Embryonic facial prominence (tissue), 1 donor: ENCODE measurements at regions not wholly inside any gene's neighbourhood (a gene's known extent, or its start where the extent isn't known, plus 50 kb on each side); places are given as distances from the start of the nearest gene placed in this dataset.
A peak's percentile ranks its signal among the peaks of the same experiment; 100 is the strongest.
"Not testable (repeated sequence)": the region's sequence is repeated elsewhere in the genome, so short reads cannot be mapped to it uniquely, and the experiment has no call there.

Experiments used
- DNase-seq: peaks from one replicate; pipeline ENCODE4 v3.0.0-alpha.2; 2016; ENCODE audit errors: extremely low spot score

DNA sequence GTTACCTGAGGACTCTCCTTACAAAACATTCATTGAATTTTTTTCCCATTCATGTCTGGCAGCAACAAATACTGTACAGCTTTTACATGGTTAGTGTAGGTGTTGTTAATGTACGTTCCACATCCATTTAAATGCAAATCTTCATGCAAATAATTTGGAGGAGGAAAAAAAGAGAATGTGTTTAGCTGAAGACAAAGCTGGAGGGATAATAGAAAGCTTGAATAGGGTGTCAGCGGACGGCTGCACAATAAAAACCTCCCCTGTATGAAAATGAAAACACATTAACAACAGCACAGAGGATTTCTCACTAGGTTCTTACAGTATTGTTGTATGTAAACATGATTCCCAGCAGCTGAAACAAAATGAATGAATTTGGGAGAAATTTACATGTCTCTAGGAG lies 231.5 kb downstream of the ZNF608 start:
- DNase-seq, result no peak

DNA sequence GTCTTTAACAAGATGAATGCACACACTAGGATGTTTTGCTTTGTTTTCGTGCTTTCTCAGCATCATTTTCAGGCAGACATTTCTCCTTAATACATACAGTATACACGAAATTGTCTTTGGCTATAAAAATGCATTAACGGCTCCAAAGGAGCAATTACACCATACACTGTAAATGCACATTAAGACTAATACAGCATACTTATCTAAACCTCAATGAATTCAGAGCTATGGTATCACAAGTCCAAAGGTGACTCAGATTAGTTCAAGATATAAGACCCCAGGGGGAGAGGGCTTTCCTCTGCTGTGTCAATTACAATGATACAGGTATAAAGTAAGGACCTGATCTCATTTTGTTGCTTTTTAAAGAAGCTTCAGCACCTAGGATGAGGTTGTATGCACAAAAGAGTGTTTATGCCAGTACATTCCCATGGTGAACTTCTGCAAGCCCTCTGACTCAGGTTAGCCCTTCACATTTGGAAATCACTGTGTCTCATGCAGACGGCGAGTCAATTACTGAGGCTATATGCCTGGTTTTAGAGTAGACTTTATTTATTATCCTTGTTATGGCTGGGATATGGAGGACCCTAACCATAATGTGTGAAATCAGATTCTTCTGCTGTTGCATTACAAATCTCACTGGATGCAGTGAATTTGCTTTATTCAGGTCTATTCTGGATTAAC lies 233.3 kb downstream of the ZNF608 start:
- DNase-seq, result no peak

DNA sequence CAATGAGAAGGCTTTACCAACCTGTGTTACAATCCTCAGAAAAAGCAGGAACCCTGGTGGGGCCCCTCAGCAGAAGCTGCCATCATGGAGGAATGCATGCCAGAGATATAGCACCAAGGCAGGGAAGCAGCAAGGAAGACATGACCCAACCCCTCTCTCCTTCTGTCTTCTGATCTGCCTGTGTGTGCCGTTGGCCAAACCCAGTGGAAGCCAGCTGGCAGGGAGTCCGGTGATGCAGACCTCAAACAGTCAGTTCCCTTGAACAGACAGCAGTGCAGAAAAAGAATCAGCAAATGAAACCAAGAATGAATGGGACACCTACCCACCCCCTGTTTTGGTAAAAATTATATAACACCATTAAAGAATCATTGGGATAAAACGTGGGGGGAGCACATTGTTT lies 234.2 kb downstream of the ZNF608 start:
- no peak for DNase-seq

DNA sequence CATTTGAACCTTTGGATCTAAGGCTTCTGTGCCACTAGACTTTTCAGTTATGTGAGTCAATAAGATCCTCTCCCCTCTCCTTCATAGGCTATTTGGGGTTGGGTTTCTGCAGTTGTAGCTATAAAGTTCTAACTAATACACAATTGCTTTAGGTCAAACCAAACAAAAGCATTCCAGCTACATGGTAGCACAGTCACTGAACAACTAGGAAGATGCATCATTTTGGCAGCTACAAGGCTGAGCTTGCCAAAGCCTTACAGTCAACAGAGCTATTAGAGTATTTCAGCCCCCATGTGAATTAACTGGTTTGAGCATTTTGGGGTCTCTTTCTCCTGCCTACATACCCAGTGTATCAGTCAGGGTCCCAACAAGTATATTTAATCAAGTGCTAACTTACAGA lies 234.6 kb downstream of the ZNF608 start:
- no peak for DNase-seq

DNA sequence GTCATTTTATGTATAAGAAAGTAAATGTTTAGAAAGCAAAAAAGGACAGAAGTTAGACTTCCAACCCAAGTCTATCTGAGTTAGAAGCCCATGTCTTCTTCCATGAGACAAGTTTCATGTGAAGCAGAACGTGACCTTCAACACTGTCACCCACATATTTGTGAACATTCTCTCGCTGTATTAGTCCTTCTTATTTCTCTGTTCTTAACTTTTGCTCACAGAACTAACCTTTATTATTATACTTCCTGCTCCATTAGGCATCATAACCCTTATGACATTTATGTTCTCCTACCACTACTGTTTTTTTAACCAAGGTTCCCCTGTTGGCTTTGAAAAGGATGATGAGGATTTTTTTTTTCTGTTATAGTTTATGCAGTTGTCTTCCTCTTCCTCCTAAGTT lies 238.8 kb downstream of the ZNF608 start:
- no peak for DNase-seq

DNA sequence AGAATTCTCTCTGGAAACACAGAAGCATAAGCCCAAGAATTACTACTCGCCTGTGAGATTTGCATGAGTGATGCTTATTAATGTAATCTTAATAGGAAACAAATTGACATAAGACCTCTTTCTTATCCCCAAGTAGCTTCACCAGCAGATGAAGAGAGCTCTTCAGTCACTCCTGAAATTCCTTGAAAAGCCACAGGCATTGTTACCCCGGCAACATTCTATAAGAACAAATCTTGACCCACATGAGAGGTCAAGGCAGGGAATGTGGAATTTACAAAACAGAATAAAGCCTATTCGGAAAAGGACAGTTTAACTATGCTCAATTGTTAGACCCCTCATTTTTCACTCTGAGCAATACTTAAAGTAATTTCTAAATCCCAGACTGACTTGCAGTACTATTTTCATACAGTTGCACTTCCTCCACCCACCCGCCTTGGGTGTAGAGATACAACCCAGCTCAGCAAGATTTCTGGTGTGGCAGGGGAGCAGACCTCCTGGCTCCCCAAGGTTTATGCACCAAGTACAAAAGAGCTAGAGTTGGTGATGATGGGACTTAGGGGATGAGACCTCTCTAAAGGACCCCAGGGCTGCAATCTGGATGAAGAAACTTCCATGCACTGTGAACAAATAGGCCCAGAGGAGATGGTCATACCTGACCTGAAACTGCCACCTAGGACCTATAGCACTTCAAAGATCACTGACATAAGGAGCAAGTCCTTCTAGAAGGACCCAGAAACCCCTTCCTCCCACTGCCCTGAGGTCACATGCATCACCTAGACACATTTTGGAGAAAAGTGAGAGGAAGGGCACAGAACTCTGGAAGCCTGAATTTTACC lies 242.1 kb downstream of the ZNF608 start:
- DNase-seq, result no peak

DNA sequence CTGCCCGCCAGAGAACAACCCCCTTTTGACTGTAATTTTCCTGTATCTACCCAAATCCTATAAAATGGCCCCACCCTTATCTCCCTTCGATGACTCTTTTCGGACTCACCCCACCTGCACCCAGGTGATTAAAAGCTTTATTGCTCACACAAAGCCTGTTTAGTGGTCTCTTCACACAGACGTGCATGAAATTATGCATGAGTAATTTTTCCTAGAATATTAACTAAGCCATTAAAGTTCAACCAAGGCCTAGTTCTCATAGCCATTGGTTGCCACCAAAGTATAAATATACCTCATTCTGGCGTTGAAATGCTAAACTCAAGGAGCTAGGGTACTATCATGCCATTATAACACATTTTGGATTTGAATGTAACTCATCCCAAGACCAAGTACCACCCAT lies 243.9 kb downstream of the ZNF608 start:
- DNase-seq, result no peak

DNA sequence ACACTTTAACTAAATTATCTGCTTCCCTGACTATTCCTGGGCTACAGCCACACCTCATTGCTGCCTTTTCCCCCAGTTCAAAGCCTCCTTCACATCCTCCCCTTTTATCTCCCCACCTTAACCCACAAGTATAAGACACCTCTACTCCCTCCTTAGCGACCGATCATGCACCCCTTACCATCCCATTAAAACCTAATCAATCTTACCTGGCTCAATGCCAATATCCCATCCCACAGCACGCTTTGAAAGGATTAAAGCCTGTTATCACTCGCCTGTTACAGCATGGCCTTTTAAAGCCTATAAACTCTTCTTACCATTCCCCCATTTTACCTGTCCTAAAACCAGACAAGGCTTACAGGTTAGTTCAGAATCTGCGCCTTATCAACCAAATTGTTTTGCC lies 246.6 kb downstream of the ZNF608 start:
- DNase-seq, result not testable (repeated sequence)

DNA sequence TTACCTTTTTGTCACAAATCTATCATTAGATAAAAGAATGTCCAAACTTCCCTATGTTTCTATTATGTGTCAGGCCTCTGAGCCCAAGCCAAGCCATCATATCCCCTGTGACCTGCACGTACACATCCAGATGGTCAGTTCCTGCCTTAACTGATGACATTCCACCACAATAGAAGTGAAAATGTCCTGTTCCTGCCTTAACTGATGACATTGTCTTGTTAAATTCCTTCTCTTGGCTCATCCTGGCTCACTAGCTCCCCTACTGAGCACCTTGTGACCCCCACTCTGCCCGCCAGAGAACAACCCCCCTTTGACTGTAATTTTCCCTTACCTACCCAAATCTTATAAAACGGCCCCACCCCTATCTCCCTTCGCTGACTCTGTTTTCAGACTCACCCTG lies 249.5 kb downstream of the ZNF608 start:
- not testable (repeated sequence) for DNase-seq

DNA sequence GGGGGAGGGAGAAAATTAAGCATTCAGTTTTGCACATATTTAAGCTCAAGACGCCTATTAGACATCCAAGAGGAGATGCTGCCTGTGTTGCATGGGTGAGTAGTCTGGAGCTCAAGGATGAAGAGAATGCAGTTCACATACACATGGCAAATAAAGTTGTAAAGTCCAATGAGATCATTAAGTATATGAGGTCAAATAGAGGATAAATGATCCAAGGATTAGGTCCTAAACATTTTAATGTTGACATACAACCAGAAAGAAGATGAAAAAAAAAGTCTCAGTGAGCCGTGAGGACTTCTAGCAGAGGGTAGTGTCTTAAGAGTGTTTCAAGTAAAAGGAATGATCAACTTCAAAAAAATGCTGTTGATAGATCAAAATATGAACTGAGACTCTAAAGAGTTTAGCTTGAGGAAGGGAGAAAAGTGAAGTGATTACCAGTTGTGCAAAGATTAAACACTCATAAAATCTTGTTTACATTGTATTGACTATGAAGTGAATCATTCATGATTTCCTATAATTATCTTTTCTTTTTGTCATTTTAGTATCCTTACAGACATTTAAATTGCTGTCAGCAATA lies 251.8 kb downstream of the ZNF608 start:
- no peak for DNase-seq

DNA sequence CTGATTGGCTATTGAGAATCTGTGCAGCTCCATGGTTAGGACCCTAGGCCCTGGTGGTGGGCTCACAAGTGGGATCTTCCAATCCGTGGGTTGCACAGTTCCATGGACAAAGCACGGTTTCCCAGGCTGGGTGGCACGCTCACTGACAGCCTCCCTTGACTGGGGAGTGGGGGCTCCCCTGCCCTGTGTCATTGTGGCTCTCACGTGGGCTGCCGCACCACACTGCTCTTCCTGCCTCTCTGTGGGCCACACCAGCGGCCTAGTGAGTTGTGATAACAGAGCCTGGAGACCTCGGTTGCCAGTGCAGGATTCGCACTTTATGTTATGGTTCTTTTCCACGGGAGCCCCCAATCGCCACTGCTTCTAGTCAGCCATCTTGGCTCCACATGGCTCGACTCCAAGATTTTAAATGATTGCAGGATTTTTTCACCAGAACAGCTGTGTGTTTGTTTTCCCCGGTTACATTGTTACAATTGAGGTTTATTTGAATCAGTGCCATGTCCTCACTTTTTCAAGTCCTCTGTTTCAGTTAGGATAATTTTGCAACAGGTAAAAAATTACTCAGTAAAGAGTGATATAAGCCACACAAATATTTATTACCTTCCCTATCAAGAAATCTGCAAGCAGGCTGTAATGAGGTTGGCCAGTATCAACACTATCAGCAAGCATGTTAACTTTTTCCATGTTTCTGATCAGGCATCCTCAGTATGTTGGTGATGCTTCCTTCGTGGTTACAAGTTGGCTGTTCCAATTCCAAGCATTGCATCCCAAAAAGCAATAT lies 253.8 kb downstream of the ZNF608 start:
- DNase-seq, result no peak

DNA sequence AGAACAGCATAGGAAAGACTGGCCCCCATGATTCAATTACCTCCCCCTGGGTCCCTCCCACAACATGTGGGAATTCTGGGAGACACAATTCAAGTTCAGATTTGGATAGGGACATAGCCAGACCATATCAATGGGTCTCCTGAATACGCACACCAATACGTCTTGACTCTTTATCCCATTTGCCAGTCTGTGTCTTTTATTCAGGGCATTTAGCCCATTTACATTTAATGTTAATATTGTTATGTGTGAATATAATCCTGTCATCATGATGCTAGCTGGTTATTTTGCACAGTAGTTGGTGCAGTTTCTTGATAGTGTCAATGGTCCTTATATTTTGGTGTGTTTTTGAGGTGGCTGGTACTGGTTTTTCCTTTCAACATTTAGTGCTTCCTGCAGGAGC lies 256.1 kb downstream of the ZNF608 start:
- not testable (repeated sequence) for DNase-seq

DNA sequence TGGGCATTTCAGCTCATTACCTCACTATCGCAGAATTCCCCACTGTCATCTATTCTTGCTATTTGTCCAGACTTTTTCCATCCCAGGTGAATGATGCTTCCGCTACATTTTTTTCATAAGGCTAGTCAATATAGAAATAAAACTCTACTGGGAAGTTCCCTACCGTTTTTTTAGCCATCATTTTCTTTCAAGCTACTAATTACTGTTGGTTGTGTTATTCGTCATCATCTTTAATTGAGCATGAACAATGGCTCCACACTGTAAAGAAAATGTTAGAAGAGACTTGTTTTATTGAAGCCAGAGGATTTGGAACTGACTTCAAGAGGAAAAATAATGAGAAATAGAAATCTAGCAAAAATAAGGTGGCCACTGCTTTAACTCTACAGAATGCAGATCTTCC lies 265.0 kb downstream of the ZNF608 start:
- no peak for DNase-seq

DNA sequence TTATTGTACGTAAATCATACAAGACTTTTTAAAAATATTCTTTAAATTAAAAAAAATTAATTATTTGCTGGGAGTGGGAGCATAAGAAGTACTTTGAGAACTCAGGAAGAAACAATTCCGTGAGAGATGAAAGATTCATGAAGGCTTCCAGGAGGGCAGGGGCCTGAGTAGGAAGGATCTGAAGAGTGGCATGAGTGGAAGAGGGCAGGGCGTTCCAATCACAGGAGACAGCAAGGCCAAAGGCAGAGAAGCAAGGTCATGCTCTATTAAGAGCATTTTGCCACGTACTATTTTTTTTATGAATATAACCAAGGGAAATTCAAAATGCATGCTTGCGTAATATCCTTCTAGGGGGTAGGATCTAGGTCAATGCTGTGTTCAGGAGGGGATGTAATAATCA lies 265.5 kb downstream of the ZNF608 start:
- no peak for DNase-seq

DNA sequence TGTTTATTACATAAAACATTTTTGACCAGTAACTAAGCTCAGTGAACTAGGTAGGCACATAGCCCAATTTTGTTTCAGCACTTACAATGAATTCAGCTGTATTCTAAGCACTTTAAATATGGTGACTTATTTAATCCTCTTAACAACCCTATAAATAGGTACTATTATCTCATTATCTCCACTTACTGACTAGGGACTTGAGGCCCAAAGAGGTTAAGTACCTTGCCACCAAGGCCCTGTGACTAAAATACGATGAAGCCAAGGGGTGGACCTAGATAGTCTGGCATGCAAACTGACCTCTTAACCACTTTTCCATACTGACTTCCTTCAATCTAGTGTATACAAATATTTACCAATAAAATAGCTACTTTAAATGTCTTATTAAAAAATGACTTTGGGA lies 266.4 kb downstream of the ZNF608 start:
- no peak for DNase-seq

DNA sequence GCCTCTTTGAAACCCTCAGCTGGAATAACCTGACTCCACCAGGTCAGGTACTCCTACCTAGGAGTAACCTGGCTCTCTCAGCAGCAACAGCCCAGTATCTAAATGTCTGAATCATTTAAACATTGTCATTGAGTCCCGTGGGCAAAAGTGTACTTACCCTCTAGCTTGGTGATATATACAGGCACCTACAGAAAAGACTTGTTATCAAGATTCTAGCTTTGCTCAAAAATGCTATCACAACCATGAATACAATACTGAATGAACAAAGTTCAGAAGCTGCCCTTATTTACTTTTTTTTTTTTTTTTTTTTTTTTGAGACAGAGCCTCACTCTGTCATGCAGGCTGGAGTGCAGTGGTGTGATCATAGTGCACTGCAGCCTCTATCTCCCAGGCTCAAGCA lies 268.2 kb downstream of the ZNF608 start:
- no peak for DNase-seq

DNA sequence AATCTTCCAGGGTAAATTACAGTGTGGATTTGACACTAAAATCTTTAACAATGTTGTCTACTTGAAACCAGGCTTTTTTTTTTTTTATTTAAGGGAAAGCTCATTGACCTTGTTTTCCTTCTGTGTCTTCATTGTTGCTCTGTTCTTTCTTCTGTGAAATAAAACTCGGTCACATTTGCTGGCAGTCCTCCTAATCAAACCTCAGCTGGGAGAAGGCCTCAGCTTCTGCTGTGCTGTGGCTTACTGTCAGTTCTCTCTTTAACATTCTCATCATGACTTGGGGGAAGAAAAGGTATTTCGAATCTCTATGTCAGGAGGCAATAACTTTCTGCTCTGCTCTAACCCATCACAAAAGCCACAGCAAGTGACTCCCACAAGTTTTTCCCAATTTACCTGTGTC lies 268.9 kb downstream of the ZNF608 start:
- DNase-seq, result no peak

DNA sequence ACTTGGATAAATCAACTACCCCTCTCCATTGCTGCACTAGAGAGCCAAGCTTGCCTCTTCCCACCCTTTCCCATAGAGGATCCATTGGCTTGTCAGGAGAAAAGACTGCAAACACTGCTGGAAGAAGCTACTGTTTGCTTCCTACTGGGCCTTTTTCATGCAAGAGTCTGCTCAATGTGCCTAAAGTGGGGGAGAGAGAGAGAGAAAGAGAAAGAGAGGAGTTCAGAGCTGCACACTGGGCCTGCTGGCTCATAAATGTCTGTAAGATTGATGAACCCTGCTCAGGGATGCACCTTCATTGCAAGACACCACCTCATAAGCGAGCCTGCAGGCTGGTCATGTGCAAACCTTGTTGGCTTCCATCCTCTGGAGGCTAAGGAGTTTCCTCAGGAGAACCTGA lies 269.4 kb downstream of the ZNF608 start:
- DNase-seq, result no peak

DNA sequence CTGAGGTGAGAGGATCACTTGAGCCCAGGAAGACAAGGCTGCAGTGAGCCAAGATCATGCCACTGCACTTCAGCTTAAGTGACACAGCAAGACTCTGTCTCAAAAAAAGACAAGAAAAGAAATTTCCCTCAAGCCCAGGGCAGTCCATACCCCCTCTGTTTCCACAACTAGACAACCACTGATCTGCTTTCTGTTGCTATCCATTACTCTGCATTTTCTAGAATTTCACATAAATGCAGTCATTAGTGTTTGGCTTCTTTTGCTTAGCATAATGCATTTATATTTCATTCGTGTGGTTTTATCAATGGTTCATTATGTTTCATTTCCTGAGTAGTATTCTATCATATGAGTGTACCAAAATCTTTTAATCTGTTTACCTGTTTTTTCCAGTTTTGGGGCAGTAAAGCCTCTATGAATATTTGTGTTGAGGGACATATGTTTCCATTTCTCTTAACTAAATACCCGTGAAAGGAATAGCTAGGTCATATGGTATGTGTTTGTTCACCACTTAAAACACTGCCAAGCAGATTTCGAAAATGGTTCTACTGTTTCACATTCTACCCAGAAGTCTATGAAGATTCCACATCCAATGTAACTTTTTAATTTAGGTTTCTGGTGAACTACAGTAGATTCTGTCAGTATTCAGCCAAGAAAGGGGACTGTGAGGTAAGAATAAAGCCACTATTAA lies 271.8 kb downstream of the ZNF608 start:
- DNase-seq, result peak; percentile 68

DNA sequence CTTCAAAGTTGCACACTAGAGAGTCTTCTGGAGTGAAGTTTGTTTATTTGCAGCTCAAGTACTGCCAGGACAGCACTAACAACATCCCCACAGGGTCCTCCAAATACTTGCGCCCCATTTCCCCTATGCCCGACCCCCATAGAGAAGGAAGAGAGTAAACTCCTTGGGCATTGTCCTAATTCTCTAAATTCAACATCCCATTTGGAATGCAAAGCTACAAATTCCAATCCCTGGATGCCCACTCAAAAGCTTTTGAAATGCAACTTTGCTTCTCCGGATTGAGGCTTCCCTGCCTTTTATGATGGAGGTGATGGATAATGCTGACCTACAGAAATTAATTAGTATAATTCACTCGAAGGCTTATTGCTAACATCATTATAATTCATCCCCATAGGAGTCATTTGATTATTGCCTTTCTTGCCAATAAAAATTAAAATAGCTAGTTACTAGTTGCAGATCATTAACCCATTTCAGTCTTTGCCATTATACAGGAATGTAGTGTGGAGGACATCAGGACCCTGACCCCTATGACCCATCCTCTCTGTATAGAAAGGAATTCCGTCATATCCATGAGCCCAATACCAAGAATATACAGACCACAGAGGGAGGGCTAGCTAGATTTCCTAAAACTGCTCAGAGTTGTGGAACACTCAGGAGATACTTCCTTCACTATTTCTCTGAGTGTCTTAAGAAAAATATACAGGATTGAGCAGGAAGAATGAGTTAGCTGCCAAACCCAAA lies 277.6 kb downstream of the ZNF608 start:
- DNase-seq, result no peak

DNA sequence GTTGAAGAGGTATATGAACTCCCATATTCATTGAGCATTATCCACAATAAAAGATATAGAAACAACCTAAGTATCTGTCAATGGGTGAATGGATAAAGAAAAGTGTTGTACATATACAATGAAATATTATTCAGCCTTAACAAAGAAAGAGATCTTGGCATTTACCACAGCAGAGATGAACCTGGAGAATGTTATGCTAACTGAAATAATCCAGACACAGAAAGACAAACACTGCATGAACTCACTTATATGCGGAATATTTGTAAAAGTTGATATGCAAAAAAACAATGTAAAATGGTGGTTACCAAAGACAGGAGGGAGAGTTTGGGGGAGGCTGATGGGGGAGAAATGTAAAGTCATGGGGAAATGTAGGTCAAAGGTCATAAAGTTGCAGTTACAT lies 278.7 kb downstream of the ZNF608 start:
- no peak for DNase-seq
